ENCODE measurements at regions not wholly inside any gene's neighbourhood (a gene's known extent, or its start where the extent isn't known, plus 50 kb on each side); places are given as distances from the start of the nearest gene placed in this dataset.

DNA sequence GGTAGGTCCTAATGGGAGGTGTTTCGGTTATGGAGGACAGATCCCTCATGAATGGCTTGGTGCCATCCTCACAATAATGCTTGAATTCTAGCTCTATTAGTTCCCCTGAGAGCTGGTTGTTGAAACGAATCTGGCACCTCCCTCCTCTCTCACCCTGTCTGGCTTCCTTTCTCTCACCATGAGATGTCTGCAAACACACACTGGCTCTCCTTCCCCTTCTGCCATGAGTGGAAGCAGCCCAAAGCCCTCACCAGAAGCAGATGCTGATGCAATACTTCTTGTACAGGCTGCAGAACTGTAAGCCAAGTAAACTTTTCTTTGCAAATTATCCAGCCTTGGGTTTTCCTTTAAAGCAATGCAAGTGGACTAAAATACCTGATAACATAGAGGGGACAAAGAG is 86.6 kb downstream of the RND3 start:
- Histone ChIP-seq H3K4me3 (no peak overlapping the region), H3K36me3 (no peaks in the 10 kb centered on the region), H3K4me1 (no peaks in the 10 kb centered on the region), H3K9me3 (no peaks in the 10 kb centered on the region), H3K27me3 (no peaks in the 10 kb centered on the region), H3K27ac (no peak overlapping the region)
- 65 to 75% (median 69%) methylated on average over 2 of the region's 2 CpGs for WGBS, 5 donors
- no peak for TF ChIP-seq CTCF (IDR thresholded peaks at IDR 0.05)
- TF ChIP-seq POLR2AphosphoS5 (IDR thresholded peaks at IDR 0.05) = no peak
- TF ChIP-seq POLR2A (IDR thresholded peaks at IDR 0.05) = no peak
- TF ChIP-seq EP300 (IDR thresholded peaks at IDR 0.05) = no peak
- no peak for DNase-seq
- intact Hi-C loops (cut with DNase I; ENCODE audit: low total_unique reads) = no loop called here

DNA sequence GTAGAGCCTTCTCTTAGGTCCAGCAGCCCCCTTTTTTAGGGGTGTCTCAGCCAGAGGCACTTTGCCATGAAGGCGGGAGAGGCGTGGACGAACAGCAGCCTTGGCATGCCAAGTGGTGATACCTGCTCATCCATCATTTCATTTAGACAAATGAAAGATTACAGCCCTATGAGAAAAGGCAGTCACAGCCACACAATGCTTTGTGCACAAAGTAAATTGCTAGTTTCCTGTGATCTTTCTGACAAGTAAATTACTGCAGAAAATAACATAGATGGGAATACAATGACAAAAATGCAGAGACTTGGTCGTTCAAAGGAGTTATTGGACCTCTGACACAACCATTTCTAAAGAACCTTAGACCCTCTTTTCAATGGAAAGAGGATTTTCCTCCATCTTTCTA is 94.9 kb downstream of the RND3 start:
- Histone ChIP-seq H3K36me3 (no peaks in the 10 kb centered on the region), H3K4me1 (peaks cover 0 to 9% (median 0%) of the 10 kb centered on the region in 4 donors), H3K4me3 (no peak overlapping the region), H3K9me3 (no peaks in the 10 kb centered on the region), H3K27me3 (no peaks in the 10 kb centered on the region), H3K27ac (no peak overlapping the region)
- intact Hi-C loops (cut with DNase I; ENCODE audit: low total_unique reads) = no loop called here
- TF ChIP-seq POLR2A (IDR thresholded peaks at IDR 0.05) (no peak), EP300 (IDR thresholded peaks at IDR 0.05) (no peak), POLR2AphosphoS5 (IDR thresholded peaks at IDR 0.05) (no peak), CTCF (IDR thresholded peaks at IDR 0.05) (no peak)
- 60 to 79% (median 66%) methylated on average over 4 of the region's 4 CpGs for WGBS, 5 donors
- DNase-seq = no peak

DNA sequence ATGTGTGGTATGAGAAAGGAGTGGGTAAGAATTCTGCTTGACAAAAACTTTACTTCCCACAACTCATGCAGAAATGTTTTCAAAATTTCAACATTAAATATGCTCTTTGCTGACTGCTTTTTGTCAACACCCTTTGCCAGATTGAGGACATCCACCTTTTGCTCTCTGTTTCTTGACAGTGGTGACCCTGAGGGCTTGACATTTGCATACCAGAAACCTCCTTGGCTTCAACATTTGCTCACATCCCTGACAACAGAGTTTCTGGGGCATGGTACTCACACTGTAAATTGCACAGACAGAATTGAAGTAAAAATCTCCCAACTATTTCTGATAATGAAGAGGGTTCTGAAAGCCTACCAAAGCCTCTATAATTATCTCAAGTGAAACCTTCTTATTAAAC is 95.7 kb downstream of the RND3 start:
- Histone ChIP-seq H3K27me3 (no peaks in the 10 kb centered on the region), H3K36me3 (no peaks in the 10 kb centered on the region), H3K4me1 (peaks cover 0 to 9% (median 0%) of the 10 kb centered on the region in 4 donors), H3K4me3 (no peak overlapping the region), H3K9me3 (no peaks in the 10 kb centered on the region), H3K27ac (no peak overlapping the region)
- TF ChIP-seq EP300 (IDR thresholded peaks at IDR 0.05) (no peak), CTCF (IDR thresholded peaks at IDR 0.05) (no peak), POLR2AphosphoS5 (IDR thresholded peaks at IDR 0.05) (no peak), POLR2A (IDR thresholded peaks at IDR 0.05) (no peak)
- intact Hi-C loops (cut with DNase I; ENCODE audit: low total_unique reads) = no loop called here
- DNase-seq = no peak

GRCh38 chr2:150389447-150389846 is 98.0 kb downstream of the RND3 start:
- intact Hi-C loops (cut with DNase I; ENCODE audit: low total_unique reads) = no loop called here
- Histone ChIP-seq H3K4me1 (peaks cover 0 to 9% (median 0%) of the 10 kb centered on the region in 4 donors), H3K36me3 (no peaks in the 10 kb centered on the region), H3K27ac (no peak overlapping the region), H3K9me3 (peaks cover 0 to 9% (median 3%) of the 10 kb centered on the region in 4 donors), H3K4me3 (no peak overlapping the region), H3K27me3 (no peaks in the 10 kb centered on the region)
- TF ChIP-seq EP300 (IDR thresholded peaks at IDR 0.05) = no peak
- no peak for TF ChIP-seq POLR2A (IDR thresholded peaks at IDR 0.05)
- no peak for TF ChIP-seq CTCF (IDR thresholded peaks at IDR 0.05)
- TF ChIP-seq POLR2AphosphoS5 (IDR thresholded peaks at IDR 0.05) = no peak
- WGBS, 5 donors = 79 to 97% (median 83%) methylated on average over 2 of the region's 2 CpGs
- DNase-seq = no peak

Measured in stomach (tissue), 8 donors.